ENCODE measurements at regions not wholly inside any gene's neighbourhood (a gene's known extent, or its start where the extent isn't known, plus 50 kb on each side); places are given as distances from the start of the nearest gene placed in this dataset.

GRCh38 chr21:28464095-28464494 lies 528.6 kb downstream of the LTN1 start:
- no peak for DNase-seq (ENCODE audit: low read depth)

GRCh38 chr21:28459193-28459592 lies 533.5 kb downstream of the LTN1 start:
- no peak for DNase-seq (ENCODE audit: low read depth)

GRCh38 chr21:28458446-28458845 lies 534.2 kb downstream of the LTN1 start:
- no peak for DNase-seq (ENCODE audit: low read depth)

DNA sequence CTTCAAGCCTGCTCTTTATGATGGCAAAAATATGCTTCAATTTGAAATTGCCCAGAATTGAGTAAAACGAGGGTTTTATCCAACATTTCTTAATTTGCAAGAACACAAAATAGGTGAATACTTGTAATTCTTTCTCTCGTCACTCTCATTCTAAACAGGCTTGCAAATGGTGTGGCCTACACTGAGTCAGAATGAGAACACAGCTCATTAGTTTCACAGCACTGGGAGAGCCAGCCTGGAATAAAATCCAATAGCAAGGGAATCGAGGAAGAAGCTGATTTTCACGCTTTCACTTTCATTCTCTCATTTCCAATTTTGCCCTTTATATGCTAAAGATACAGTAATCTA lies 537.5 kb downstream of the LTN1 start:
- no peak for DNase-seq (ENCODE audit: low read depth)

DNA sequence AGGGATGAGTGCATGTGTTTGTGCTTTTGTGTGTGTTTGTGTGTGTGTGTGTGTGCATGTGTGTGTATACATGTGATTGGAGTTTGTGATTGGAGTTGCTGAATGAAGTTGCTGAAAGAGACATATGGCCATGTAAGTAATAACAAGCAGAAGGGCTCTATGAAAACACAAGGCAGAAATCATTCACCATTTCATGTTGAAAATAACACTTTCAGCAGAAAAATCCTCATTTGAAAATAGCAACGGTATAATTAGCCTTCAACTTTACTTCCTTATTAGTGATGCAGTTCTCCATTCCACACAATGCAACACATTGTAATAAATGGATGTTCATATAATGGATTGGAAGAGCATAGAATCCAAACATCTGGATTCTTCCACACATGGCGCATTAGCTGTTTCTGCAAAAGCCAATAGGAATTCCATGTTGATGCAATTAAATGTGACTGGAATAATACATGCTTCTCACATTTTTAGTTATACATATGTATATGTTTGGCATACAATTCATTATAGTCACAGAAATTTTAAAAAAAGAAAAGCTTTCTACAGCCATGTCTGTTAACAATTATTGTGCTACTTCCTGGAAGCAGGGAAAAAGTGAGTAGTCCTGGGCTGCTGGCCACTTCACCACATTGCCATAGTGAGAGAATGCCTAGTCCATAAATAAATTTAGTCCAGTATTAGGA lies 538.0 kb downstream of the LTN1 start:
- DNase-seq (ENCODE audit: low read depth) = no peak

- DNase-seq (ENCODE audit: low read depth) = no peak
These were observed 545.2 kb downstream of the LTN1 start for GRCh38 chr21:28447462-28447861.

- DNase-seq (ENCODE audit: low read depth) = no peak
These were observed 547.4 kb downstream of the LTN1 start for GRCh38 chr21:28445141-28445830.

DNA sequence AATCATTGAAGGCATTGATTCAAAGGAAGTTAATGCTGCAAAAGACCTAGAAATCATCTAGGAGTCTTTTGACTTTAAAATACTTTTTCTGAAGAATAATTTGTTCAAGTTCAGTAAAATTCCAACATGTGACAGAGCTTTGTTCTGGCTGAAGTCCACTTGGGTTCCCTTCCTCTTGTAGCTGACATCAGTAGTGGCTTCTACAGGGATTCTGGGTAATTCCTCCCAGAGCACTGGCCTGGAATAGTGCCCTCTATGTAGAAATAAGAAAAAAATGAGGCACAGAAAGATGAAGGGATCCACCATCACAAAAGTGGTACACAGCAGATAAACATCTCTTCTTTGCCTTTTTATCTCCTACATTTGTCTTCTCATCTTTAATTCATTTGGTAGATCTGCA lies 548.1 kb downstream of the LTN1 start:
- DNase-seq (ENCODE audit: low read depth) = no peak

DNA sequence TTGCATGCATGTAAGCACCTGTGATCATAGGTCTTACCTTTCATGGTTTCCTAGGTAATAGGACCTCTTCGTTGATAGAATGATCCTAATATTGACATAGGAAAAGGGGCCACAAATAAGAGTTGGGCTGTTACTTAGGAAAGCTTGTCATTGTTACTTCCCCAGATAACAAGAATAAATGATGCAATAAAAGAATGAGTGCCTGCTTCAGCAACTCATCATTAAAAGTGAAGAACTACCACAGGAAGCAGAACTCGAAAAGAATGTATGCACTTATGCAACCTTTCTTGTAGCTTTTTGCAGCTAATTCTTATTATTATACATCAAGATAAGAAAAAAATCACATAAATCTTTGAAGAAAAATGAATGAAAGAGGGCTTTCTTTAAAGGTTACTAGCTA lies 548.6 kb downstream of the LTN1 start:
- DNase-seq (ENCODE audit: low read depth) = no peak

- no peak for DNase-seq (ENCODE audit: low read depth)
These were observed 550.1 kb downstream of the LTN1 start for GRCh38 chr21:28442624-28443023.

- DNase-seq (ENCODE audit: low read depth) = no peak
These were observed 550.6 kb downstream of the LTN1 start for GRCh38 chr21:28442085-28442484.

DNA sequence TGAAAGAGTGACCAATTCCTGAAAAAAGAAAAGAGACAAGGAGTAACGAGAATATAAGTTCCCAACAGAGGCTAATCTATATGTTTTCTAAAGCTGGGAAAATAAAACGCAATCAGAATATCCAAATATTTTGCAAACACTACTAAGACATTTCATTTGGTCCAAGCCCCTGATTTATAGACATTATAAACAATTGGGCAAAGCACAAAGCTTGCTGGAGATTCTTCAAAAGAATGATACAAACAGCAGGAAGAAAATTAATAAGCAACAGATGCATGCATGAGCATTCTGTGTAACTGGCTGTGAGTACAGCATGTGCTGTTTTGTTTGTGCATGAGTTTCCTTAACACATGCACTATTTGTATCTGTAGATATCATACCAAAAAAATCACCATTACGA lies 552.9 kb downstream of the LTN1 start:
- no peak for DNase-seq (ENCODE audit: low read depth)

- no peak for DNase-seq (ENCODE audit: low read depth)
These were observed 553.4 kb downstream of the LTN1 start for GRCh38 chr21:28439251-28439650.

- no peak for DNase-seq (ENCODE audit: low read depth)
These were observed 555.6 kb downstream of the LTN1 start for GRCh38 chr21:28437061-28437460.

DNA sequence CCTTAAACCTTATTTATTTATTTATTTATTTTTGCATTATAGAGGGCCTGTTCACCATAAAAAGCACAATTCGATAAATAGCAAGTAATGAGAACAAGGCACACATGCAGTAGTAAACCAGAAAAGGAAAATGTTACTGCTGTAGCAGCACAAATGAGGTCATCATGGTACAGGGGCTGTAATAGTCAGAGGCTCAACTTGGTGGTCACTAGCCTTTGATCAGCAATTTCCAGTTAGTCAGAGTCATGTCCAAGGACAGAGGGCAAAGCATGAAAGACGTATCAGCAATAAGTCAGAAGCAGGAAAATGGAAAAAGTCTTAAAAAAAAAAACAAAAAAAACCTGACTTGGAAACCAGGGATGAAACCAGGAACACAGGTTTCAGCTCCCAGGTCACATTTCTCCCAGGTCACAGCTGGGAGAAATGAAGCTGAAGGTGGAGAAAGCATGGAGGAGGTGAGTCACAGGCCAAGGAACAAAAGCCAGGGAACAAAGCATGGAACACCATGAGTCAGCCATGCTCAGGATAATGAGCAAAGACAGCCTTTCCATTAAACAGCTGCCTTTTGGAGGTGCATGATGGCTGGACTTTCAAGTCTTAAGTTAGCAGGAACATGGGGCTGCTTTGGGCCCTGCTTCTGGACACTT lies 556.3 kb downstream of the LTN1 start:
- DNase-seq (ENCODE audit: low read depth) = no peak

DNA sequence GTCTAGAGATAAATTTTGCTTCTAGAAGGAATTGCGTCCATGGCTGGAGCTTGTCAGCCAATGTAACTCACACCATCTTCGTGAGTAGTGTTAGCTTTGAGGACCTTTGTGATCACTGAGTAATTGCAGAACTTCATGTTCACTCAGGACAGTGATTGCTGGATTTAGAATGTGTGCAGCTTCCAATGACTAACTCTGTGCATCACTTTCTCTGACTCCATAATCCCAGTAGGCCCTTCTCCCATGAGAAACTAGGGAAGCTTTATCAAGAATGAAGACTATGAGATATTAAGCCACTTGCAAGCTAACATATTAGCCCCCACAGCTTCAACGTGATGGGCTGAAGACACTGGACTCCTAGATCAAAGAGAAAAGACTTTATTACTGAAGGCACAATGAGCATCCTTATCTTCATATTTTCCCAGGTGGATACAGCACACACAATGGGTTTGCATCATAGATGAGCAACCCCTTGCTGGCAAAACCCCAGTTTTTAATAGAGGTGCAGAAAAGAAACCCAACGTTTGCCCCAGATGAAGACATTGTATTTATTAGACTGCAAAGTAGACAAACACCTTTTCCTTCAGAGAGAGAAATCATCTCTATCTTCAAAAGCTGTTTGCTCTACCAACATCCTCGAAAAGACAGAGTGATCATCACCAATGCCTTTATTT lies 561.0 kb downstream of the LTN1 start:
- DNase-seq (ENCODE audit: low read depth) = no peak

- DNase-seq (ENCODE audit: low read depth) = no peak
These were observed 561.7 kb downstream of the LTN1 start for GRCh38 chr21:28431022-28431421.

GRCh38 chr21:28429161-28429560 lies 563.5 kb downstream of the LTN1 start:
- no peak for DNase-seq (ENCODE audit: low read depth)

DNA sequence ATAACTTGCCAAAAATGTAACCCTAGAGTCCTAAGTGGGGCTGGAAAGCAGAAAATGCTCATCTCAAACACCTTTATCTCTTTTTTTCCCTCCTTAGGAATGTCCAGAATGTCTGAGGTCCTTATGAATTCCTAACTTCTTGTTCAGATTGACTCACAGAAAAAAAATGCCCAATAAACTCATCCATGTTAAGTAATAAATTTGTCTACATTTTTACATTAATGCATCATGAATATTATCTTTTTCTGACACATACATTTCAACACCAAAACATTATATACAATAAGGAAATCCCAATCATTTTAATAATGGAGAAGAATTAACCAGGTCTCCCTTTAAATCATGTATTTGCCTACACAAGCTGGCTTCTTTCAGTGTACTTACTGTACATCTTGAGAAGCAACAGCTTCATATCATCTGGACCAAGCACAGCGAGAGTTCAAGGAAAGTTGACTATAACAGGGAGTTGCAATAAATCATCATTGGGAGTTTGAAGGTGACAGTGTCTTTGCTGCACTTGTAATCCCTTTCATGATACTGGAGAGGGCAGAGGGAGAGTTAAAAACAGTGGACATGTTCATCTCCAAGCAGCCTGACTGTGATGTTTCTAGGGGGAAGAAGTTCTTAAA lies 565.2 kb downstream of the LTN1 start:
- no peak for DNase-seq (ENCODE audit: low read depth)

- no peak for DNase-seq (ENCODE audit: low read depth)
These were observed 566.1 kb downstream of the LTN1 start for GRCh38 chr21:28426545-28426944.

GRCh38 chr21:28423521-28424190 lies 569.0 kb downstream of the LTN1 start:
- DNase-seq (ENCODE audit: low read depth) = no peak

All from forelimb muscle (tissue), 1 donor.